Endothelial cell (in vitro differentiated cells): ENCODE measurements at regions not wholly inside any gene's neighbourhood (a gene's known extent, or its start where the extent isn't known, plus 50 kb on each side); places are given as distances from the start of the nearest gene placed in this dataset.

ENCODE experiments used
- DNase-seq: peaks from one replicate; pipeline ENCODE4 v3.0.0; 2021; ENCODE audit warnings: low spot score
- H3K27ac Mint-ChIP-seq: one replicate; pipeline ENCODE4 v1.8.0; 2021; ENCODE audit warnings: mixed read lengths, inconsistent platforms; ENCODE audit not compliant: unreplicated experiment
- H3K27me3 Mint-ChIP-seq: one replicate; pipeline ENCODE4 v1.8.0; 2021; ENCODE audit warnings: mild to moderate bottlenecking, moderate library complexity, mixed read lengths, inconsistent platforms; ENCODE audit not compliant: unreplicated experiment
- H3K36me3 Mint-ChIP-seq: one replicate; pipeline ENCODE4 v1.8.0; 2021; ENCODE audit warnings: mild to moderate bottlenecking, low read depth, mixed read lengths, inconsistent platforms; ENCODE audit not compliant: unreplicated experiment
- H3K4me1 Mint-ChIP-seq: one replicate; pipeline ENCODE4 v1.8.0; 2021; ENCODE audit warnings: mild to moderate bottlenecking, mixed read lengths, inconsistent platforms; ENCODE audit not compliant: unreplicated experiment
- H3K4me3 Mint-ChIP-seq: one replicate; pipeline ENCODE4 v1.8.0; 2021; ENCODE audit warnings: mild to moderate bottlenecking, mixed read lengths, inconsistent platforms; ENCODE audit not compliant: unreplicated experiment
- H3K9me3 Mint-ChIP-seq: one replicate; pipeline ENCODE4 v1.8.0; 2021; ENCODE audit warnings: mixed read lengths, inconsistent platforms; ENCODE audit not compliant: unreplicated experiment
- TF ChIP-seq, protein P1 (sequence below): fragments of 200-600 bp; sonication (generic); IDR thresholded peaks from one replicate; pipeline ENCODE4 v1.5.0; 2021; ENCODE audit warnings: antibody characterized with exemption; ENCODE audit not compliant: unreplicated experiment

DNA sequence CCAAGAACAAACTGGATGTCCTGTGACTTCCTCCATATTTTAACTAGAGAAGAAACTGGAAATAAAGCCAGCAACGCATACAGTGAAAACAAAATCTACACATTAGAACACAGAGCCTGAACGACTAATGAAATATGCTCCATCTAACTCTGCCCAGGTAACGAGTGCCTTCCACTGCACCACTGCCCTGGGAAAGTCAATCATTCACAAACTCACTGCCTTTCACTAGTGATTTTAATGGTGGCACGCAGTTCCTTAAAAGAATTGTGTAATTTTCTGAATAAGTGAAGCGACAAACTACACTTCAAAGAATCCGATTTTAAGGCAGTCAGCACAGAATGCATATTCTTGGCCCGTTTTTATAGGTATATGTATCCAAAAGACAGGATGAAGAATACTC, 416.0 kb downstream of the SHQ1 start:
- Mint-ChIP-seq H3K36me3 (no peaks in the 10 kb centered on the region), H3K9me3 (no peaks in the 10 kb centered on the region), H3K4me1 (peaks cover 29% of the 10 kb centered on the region), H3K4me3 (no peak overlapping the region), H3K27me3 (no peaks in the 10 kb centered on the region), H3K27ac (no peak overlapping the region)
- no peak for DNase-seq
- TF ChIP-seq, protein P1, sequence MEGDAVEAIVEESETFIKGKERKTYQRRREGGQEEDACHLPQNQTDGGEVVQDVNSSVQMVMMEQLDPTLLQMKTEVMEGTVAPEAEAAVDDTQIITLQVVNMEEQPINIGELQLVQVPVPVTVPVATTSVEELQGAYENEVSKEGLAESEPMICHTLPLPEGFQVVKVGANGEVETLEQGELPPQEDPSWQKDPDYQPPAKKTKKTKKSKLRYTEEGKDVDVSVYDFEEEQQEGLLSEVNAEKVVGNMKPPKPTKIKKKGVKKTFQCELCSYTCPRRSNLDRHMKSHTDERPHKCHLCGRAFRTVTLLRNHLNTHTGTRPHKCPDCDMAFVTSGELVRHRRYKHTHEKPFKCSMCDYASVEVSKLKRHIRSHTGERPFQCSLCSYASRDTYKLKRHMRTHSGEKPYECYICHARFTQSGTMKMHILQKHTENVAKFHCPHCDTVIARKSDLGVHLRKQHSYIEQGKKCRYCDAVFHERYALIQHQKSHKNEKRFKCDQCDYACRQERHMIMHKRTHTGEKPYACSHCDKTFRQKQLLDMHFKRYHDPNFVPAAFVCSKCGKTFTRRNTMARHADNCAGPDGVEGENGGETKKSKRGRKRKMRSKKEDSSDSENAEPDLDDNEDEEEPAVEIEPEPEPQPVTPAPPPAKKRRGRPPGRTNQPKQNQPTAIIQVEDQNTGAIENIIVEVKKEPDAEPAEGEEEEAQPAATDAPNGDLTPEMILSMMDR: no peak

DNA sequence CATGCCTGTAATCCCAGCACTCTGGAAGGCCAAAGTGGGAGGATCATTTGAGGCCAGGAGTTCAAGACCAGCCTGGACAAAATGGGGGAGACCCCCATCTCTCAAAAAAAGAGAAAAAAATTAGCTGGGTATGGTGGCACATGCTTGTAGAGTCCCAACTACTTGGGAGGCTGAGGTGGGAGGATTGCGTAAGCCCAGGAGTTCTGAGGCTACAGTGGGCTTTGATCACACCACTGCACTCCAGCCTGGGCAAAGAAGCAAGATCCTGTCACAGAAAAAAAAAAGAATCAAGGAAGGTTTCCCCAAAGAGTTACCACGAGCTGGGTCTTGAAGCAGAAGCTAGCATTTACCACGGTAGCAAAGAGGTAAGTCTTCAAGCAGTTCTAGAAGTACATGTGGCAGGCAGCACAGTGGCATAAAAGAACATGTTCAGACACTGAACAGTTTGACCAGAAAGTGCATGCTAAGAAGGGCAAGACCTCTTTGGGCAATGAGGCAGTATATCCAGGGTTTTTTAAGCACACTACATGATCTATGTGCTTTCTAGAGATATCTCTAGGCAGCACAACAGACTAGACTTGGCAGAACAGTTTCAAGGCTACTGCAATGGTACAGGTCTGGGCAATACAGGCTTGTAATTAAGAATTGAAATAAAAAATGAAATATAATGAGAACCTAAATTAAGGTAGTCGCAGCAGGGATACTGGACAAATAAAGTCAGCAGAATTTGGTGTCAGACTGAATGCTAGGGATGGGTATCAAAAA, 418.5 kb downstream of the SHQ1 start:
- Mint-ChIP-seq H3K27me3 (peaks cover 2% of the 10 kb centered on the region), H3K27ac (peak overlapping the region; percentile 22), H3K4me3 (no peak overlapping the region), H3K9me3 (no peaks in the 10 kb centered on the region), H3K36me3 (no peaks in the 10 kb centered on the region), H3K4me1 (peaks cover 39% of the 10 kb centered on the region)
- no peak for DNase-seq
- TF ChIP-seq, protein P1: no peak

DNA sequence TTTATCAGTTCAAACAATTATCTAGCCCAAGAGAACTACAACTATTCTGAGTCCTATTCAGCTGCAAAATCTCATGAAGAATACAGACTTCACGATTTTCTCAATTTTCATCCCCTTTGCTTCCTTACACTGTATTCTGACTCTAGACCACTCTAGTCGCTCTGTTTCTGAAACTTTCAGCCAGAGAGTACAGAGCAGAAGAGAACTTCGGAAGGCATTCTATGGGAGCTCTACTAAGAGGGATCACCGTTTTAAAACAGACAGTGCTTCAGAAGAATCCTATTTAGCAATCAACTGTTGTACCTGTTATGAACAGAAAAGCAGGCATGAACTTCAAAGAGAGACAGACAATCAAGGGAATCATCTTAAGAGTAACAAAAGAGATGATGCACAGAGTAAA, 419.4 kb downstream of the SHQ1 start:
- no peak for DNase-seq

DNA sequence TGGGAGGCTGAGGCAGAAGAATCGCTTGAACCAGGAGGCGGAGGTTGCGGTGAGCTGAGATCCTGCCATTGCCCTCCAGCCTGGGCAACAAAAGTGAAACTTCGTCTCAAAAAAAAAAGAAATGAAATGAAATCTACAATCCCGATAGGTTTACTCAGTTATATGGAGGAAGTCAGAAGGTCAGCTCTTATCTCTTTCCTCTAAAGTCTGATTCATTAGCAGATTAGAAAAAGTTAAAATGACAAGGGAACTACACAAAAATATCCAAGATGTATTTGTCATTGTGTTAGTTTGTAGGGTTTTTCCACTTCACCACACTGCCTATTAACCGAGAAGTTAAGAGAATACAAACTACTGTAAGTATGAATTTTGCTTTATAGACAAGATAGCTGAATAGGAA, 420.6 kb downstream of the SHQ1 start:
- Mint-ChIP-seq H3K4me1 (peaks cover 36% of the 10 kb centered on the region), H3K4me3 (no peak overlapping the region)

More for the DNA sequence above, 419.4 kb downstream of the SHQ1 start:
- no peak overlapping the region for H3K27ac Mint-ChIP-seq
- no peaks in the 10 kb centered on the region for H3K9me3 Mint-ChIP-seq
- no peak overlapping the region for H3K4me3 Mint-ChIP-seq
- TF ChIP-seq, protein P1: no peak
- no peaks in the 10 kb centered on the region for H3K36me3 Mint-ChIP-seq
- peaks cover 36% of the 10 kb centered on the region for H3K4me1 Mint-ChIP-seq
- H3K27me3 Mint-ChIP-seq: peaks cover 2% of the 10 kb centered on the region

More for the DNA sequence above, 420.6 kb downstream of the SHQ1 start:
- DNase-seq: no peak
- Mint-ChIP-seq H3K27ac (no peak overlapping the region), H3K27me3 (peaks cover 2% of the 10 kb centered on the region), H3K36me3 (no peaks in the 10 kb centered on the region), H3K9me3 (no peaks in the 10 kb centered on the region)
- TF ChIP-seq, protein P1: no peak
